Kidney (tissue), 13 donors: ENCODE measurements at regions not wholly inside any gene's neighbourhood (a gene's known extent, or its start where the extent isn't known, plus 50 kb on each side); places are given as distances from the start of the nearest gene placed in this dataset.

Experiments
- DNase-seq, 5 donors: peaks; one replicate each; pipeline ENCODE4 v3.0.0-alpha.2; 2013 to 2020
- FAIRE-seq: peaks from 2 replicates; lab custom pipeline; 2012; peaks lifted over from hg19 to GRCh38; lab: Jason Lieb, UNC
- H3K27ac ChIP-seq, 2 donors: one replicate each; pipeline ENCODE4 v1.7.0; 2013; ENCODE audit warnings: low read depth in 2 of 2, low read length in 2 of 2, inconsistent platforms in 1 of 2
- H3K27me3 ChIP-seq: one replicate; pipeline ENCODE4 v1.7.1; 2013; ENCODE audit warnings: low read length, inconsistent platforms; ENCODE audit not compliant: control insufficient read depth, insufficient read depth
- H3K36me3 ChIP-seq, 3 donors: one replicate each; pipeline versions ENCODE4 v1.7.0 to v1.7.1; 2013; ENCODE audit warnings: low read length in 3 of 3, control low read depth in 1 of 3, inconsistent platforms in 1 of 3; ENCODE audit not compliant: insufficient read depth in 3 of 3, control insufficient read depth in 2 of 3
- H3K4me1 ChIP-seq, 3 donors: one replicate each; pipeline versions ENCODE4 v1.7.0 to v1.7.1; 2013; ENCODE audit warnings: low read length in 3 of 3, inconsistent platforms in 1 of 3, low read depth in 1 of 3; ENCODE audit not compliant: control insufficient read depth in 2 of 3, insufficient read depth in 2 of 3
- H3K4me3 ChIP-seq, 3 donors: one replicate each; pipeline versions ENCODE4 v1.7.0 to v1.8.1; 2013; ENCODE audit warnings: low read length in 3 of 3, control low read depth in 1 of 3, inconsistent platforms in 1 of 3
- H3K9ac ChIP-seq, 3 donors: one replicate each; pipeline versions ENCODE4 v1.7.0 to v1.7.1; 2013; ENCODE audit warnings: low read length in 3 of 3, control low read depth in 1 of 3, inconsistent platforms in 1 of 3
- H3K9me3 ChIP-seq, 3 donors: one replicate each; pipeline versions ENCODE4 v1.7.0 to v1.7.1; 2013; ENCODE audit warnings: low read length in 3 of 3, control low read depth in 1 of 3, inconsistent platforms in 1 of 3; ENCODE audit not compliant: control insufficient read depth in 2 of 3, insufficient read depth in 1 of 3
- intact Hi-C: fragments of 100-400 bp; cut with DNase I; formaldehyde crosslinking; loops from one replicate; pipeline ENCODE4 v1.11.1; 2022
- TF ChIP-seq, protein P1 (sequence below): IDR thresholded peaks from 3 replicates; pipeline ENCODE4 v1.5.1; 2012; ENCODE audit warnings: mild to moderate bottlenecking, moderate library complexity, borderline replicate concordance; ENCODE audit not compliant: insufficient read depth; ENCODE audit errors: extremely low read depth
- donor health status: control.
- donor health status: control.
- donor health status: control.
- donor health status: control.
- donor health status: control.
- donor health status: DM: yes; HTN: yes; CAD: no.
- donor health status: Normal renal cell carcinoma (clear cell type).

DNA sequence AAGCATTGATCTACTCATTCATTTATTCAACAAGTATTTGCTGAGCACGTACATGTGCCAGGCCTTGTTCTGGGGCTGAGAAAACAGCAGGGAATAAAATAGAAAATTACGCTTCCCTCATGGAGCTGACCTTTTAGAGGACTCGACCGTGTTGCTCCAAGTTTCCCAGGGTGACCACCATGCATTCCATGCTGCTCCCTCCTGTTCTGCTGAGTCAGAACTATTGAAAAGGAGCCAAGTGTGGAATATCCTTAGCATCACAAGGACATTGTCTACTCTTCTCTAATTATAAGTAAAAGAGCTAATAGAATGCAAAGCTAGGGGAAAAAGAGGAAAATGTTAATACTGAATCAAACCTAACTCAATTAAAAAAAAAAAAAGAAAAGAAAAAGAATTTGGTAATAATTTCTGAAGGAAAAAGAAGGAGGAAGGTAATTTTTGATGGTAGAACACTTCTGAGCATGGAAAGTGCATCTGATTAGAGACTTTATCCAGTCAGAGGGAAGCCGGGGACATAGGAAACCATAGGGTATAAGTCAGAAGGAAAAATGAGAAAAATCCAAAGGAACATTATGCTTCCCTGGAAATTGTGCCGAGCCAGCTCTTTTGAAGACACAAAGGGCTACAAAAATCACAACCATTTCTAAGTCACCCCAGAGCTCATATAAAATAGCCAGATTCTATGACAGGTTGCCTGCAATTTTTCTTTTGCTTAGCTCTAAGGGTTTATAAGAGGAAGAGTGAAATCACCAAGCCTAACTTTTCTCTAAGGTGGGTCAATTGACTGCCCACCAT lies 339.4 kb downstream of the RND3 start:
- DNase-seq = no peak
- Histone ChIP-seq H3K36me3 (no peaks in the 10 kb centered on the region), H3K27me3 (no peaks in the 10 kb centered on the region), H3K27ac (no peak overlapping the region), H3K9ac (no peak overlapping the region), H3K4me3 (no peak overlapping the region), H3K4me1 (no peaks in the 10 kb centered on the region), H3K9me3 (peaks cover 0 to 7% (median 0%) of the 10 kb centered on the region in 3 donors)
- no peak for FAIRE-seq
- TF ChIP-seq, protein P1, sequence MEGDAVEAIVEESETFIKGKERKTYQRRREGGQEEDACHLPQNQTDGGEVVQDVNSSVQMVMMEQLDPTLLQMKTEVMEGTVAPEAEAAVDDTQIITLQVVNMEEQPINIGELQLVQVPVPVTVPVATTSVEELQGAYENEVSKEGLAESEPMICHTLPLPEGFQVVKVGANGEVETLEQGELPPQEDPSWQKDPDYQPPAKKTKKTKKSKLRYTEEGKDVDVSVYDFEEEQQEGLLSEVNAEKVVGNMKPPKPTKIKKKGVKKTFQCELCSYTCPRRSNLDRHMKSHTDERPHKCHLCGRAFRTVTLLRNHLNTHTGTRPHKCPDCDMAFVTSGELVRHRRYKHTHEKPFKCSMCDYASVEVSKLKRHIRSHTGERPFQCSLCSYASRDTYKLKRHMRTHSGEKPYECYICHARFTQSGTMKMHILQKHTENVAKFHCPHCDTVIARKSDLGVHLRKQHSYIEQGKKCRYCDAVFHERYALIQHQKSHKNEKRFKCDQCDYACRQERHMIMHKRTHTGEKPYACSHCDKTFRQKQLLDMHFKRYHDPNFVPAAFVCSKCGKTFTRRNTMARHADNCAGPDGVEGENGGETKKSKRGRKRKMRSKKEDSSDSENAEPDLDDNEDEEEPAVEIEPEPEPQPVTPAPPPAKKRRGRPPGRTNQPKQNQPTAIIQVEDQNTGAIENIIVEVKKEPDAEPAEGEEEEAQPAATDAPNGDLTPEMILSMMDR = no peak
- intact Hi-C loops = no loop called here

DNA sequence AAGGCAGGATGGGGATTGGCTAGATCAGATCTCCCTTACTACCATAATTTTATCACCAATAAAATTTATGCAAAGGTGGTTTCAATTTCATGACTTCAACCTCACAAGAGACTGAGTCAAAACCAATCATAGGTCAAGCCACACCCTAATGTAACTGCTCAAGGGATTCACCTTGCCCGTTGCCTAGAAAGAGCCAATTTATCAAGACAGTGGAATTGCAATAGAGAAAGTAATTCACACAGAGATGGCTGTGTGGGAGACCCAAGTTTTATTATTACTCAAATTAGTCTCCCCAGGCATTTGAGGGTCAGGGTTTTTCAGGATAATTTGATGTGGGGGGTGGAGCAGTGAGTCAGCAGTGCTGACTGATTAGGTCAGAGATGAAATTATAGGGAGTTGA lies 340.6 kb downstream of the RND3 start:
- Histone ChIP-seq H3K9me3 (peaks cover 0 to 7% (median 0%) of the 10 kb centered on the region in 3 donors), H3K9ac (no peak overlapping the region), H3K27me3 (no peaks in the 10 kb centered on the region), H3K36me3 (no peaks in the 10 kb centered on the region), H3K4me3 (no peak overlapping the region), H3K4me1 (no peaks in the 10 kb centered on the region), H3K27ac (no peak overlapping the region)
- FAIRE-seq (no peak), DNase-seq (no peak)
- intact Hi-C loops = no loop called here
- TF ChIP-seq, protein P1 = no peak

DNA sequence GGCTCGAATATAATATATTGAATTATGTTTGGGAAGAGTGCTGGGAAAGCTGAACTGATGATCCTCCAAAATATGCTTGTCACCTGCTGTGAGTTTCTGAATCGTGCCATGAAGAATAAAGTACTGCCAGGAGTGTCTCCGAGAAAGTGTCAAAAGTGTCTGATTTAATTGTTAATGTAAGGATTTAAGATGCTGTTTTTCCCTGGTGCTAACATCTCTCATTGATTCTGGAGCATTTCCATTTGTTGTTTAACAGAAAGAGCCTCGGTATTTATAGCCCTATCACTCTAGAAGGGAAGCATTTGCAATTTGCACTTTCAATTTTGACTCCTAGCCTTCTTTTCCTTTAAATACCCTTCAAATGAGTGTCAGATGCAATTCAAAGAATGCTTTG lies 342.2 kb downstream of the RND3 start:
- TF ChIP-seq, protein P1 = no peak
- Histone ChIP-seq H3K4me3 (no peak overlapping the region), H3K9ac (no peak overlapping the region), H3K27ac (no peak overlapping the region), H3K4me1 (no peaks in the 10 kb centered on the region), H3K9me3 (peaks cover 0 to 7% (median 0%) of the 10 kb centered on the region in 3 donors), H3K36me3 (no peaks in the 10 kb centered on the region), H3K27me3 (no peaks in the 10 kb centered on the region)
- no peak for FAIRE-seq
- intact Hi-C loops = no loop called here
- DNase-seq = no peak
